ENCODE measurements at regions not wholly inside any gene's neighbourhood (a gene's known extent, or its start where the extent isn't known, plus 50 kb on each side); places are given as distances from the start of the nearest gene placed in this dataset.
A peak's percentile ranks its signal among the peaks of the same experiment; 100 is the strongest.

DNA sequence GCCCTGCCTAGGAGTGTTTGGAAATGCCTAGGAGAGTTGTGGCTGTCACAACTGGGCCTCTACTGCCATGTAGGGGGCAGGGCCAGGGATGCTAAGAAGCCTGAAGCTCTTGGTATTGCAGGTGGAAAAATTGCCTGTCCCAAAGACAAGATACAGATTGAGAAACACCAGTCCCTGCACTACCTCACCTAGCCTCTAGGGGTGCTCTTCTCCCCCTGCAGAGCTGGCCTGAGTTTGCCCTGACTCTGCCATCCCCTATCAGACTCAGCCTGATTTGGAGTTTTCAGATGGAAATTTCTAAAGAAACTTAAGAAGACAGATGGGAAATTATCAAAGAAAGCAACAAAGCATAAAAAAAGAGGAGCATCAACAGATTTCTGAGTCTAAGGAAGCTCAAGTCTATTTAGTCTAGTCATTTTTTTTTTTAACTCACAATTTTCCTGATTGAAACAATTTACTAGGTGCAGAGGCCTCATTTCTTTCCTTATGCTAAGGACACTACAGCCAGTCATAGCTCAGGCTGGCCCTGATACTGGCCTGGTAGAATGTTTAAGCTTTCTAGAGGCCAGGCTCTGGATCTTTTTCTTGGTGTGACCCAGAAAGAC, 61.4 kb upstream of the LRRN2 start:
- Histone ChIP-seq H3K9me3 (ENCODE audit: insufficient read depth, low read depth, low read length) (no peaks in the 10 kb centered on the region), H3F3A (ENCODE audit: low read depth) (no peaks in the 10 kb centered on the region), H2AFZ (ENCODE audit: low read length) (no peak overlapping the region), H3K4me2 (ENCODE audit: low read depth, low read length, poor library complexity, severe bottlenecking) (no peak overlapping the region), H3K4me3 (ENCODE audit: low read length, poor library complexity, severe bottlenecking) (no peak overlapping the region), H3K9me2 (replicated peaks; ENCODE audit: low read depth, low read length) (no peaks in the 10 kb centered on the region), H3K9ac (ENCODE audit: low read depth, low read length, poor library complexity, severe bottlenecking) (no peak overlapping the region), H3K27me3 (ENCODE audit: insufficient read depth, low read length, poor library complexity, severe bottlenecking) (no peaks in the 10 kb centered on the region), H3K79me2 (ENCODE audit: insufficient read depth, low read length) (no peaks in the 10 kb centered on the region), H3K4me1 (ENCODE audit: insufficient read depth, low read length, poor library complexity, severe bottlenecking) (no peaks in the 10 kb centered on the region), H4K20me1 (ENCODE audit: insufficient read depth, low read length, poor library complexity, severe bottlenecking) (no peaks in the 10 kb centered on the region), H3K36me3 (ENCODE audit: insufficient read depth, low read length) (no peaks in the 10 kb centered on the region)
- no peak for TF ChIP-seq EZH2phosphoT487 (IDR thresholded peaks at IDR 0.05; ENCODE audit: borderline replicate concordance)
- TF ChIP-seq, protein P1, sequence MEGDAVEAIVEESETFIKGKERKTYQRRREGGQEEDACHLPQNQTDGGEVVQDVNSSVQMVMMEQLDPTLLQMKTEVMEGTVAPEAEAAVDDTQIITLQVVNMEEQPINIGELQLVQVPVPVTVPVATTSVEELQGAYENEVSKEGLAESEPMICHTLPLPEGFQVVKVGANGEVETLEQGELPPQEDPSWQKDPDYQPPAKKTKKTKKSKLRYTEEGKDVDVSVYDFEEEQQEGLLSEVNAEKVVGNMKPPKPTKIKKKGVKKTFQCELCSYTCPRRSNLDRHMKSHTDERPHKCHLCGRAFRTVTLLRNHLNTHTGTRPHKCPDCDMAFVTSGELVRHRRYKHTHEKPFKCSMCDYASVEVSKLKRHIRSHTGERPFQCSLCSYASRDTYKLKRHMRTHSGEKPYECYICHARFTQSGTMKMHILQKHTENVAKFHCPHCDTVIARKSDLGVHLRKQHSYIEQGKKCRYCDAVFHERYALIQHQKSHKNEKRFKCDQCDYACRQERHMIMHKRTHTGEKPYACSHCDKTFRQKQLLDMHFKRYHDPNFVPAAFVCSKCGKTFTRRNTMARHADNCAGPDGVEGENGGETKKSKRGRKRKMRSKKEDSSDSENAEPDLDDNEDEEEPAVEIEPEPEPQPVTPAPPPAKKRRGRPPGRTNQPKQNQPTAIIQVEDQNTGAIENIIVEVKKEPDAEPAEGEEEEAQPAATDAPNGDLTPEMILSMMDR (conservative IDR thresholded peaks at IDR 0.05; ENCODE audit: low read length): peak; percentile 91

DNA sequence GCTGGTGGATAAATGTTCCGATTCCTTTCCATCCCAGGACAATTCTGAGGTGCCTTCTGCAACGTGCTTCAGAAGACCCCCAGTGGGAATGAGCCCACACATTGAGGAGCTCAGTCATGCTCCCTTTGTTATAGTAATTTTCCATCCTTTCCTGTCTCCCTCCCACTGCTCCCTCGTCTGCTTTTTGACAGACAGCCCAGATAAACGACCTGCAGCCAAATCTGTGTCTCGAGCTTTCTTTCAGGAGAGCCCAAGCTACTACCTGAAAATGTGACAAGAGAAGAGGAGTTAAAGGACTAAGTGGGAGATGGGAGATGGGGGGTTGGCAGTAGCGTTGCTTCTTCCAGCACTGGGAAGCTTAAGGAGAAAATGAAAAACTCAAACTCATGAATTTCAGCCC, 65.9 kb upstream of the LRRN2 start:
- no peak overlapping the region for H2AFZ ChIP-seq (ENCODE audit: low read length)
- H3K27me3 ChIP-seq (ENCODE audit: insufficient read depth, low read length, poor library complexity, severe bottlenecking): no peaks in the 10 kb centered on the region
- H3F3A ChIP-seq (ENCODE audit: low read depth): no peaks in the 10 kb centered on the region
- no peaks in the 10 kb centered on the region for H3K4me1 ChIP-seq (ENCODE audit: insufficient read depth, low read length, poor library complexity, severe bottlenecking)
- H3K36me3 ChIP-seq (ENCODE audit: insufficient read depth, low read length): no peaks in the 10 kb centered on the region
- H3K9ac ChIP-seq (ENCODE audit: low read depth, low read length, poor library complexity, severe bottlenecking): no peak overlapping the region
- no peak overlapping the region for H3K4me2 ChIP-seq (ENCODE audit: low read depth, low read length, poor library complexity, severe bottlenecking)
- no peaks in the 10 kb centered on the region for H3K9me3 ChIP-seq (ENCODE audit: insufficient read depth, low read depth, low read length)
- no peaks in the 10 kb centered on the region for H3K79me2 ChIP-seq (ENCODE audit: insufficient read depth, low read length)
- H3K9me2 ChIP-seq (replicated peaks; ENCODE audit: low read depth, low read length): no peaks in the 10 kb centered on the region
- H4K20me1 ChIP-seq (ENCODE audit: insufficient read depth, low read length, poor library complexity, severe bottlenecking): no peaks in the 10 kb centered on the region
- no peak overlapping the region for H3K4me3 ChIP-seq (ENCODE audit: low read length, poor library complexity, severe bottlenecking)
- TF ChIP-seq EZH2phosphoT487 (IDR thresholded peaks at IDR 0.05; ENCODE audit: borderline replicate concordance): no peak
- TF ChIP-seq, protein P1 (conservative IDR thresholded peaks at IDR 0.05; ENCODE audit: low read length): no peak

DNA sequence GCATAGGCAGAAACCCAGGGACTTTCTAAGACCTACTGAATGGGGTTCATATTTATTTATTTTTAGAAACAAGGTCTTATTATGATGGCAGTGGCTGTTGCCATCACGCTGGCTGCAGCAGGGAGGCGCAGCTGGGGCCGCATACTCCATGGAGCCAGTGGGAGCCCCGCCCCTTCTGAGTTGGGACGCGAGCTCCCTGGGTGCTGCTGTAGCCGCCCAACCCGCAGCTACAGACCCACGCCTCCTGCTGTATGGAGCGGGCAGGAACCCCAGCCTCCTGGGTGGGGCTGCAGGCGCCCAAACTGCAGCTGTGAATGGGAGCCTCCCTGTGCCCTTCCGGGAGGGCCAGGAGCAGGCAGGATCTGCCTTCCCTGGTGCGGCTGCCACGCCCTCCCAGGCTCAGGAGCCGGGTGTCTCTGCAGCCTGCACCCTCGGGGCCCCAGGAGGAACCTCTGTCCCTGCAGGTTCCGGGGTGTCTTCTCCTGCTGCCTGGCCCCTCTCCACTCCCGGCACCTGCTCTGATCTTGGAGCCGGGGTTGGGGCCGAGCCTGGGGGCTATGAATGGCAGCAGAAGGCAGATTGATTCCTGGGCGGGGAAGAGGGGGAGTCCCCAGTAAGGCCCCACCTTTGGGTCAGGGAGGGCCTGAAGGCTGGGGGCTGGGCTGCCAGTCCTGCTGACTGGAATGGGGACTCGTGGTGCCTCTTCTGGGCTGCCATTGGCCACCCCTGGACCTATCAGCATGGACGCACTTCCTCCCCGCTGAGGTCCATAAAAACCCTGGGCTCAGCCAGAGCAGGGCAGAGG, 66.5 kb upstream of the LRRN2 start:
- Histone ChIP-seq H4K20me1 (ENCODE audit: insufficient read depth, low read length, poor library complexity, severe bottlenecking) (no peaks in the 10 kb centered on the region), H3K79me2 (ENCODE audit: insufficient read depth, low read length) (no peaks in the 10 kb centered on the region), H3K9ac (ENCODE audit: low read depth, low read length, poor library complexity, severe bottlenecking) (no peak overlapping the region), H3K27me3 (ENCODE audit: insufficient read depth, low read length, poor library complexity, severe bottlenecking) (no peaks in the 10 kb centered on the region), H3F3A (ENCODE audit: low read depth) (no peaks in the 10 kb centered on the region), H3K9me2 (replicated peaks; ENCODE audit: low read depth, low read length) (no peaks in the 10 kb centered on the region), H3K36me3 (ENCODE audit: insufficient read depth, low read length) (no peaks in the 10 kb centered on the region), H3K4me1 (ENCODE audit: insufficient read depth, low read length, poor library complexity, severe bottlenecking) (no peaks in the 10 kb centered on the region), H3K4me3 (ENCODE audit: low read length, poor library complexity, severe bottlenecking) (no peak overlapping the region), H3K4me2 (ENCODE audit: low read depth, low read length, poor library complexity, severe bottlenecking) (no peak overlapping the region), H2AFZ (ENCODE audit: low read length) (no peak overlapping the region), H3K9me3 (ENCODE audit: insufficient read depth, low read depth, low read length) (no peaks in the 10 kb centered on the region)
- TF ChIP-seq, protein P1 (conservative IDR thresholded peaks at IDR 0.05; ENCODE audit: low read length): no peak
- TF ChIP-seq EZH2phosphoT487 (IDR thresholded peaks at IDR 0.05; ENCODE audit: borderline replicate concordance): no peak
